ENCODE measurements at regions not wholly inside any gene's neighbourhood (a gene's known extent, or its start where the extent isn't known, plus 50 kb on each side); places are given as distances from the start of the nearest gene placed in this dataset.

DNA sequence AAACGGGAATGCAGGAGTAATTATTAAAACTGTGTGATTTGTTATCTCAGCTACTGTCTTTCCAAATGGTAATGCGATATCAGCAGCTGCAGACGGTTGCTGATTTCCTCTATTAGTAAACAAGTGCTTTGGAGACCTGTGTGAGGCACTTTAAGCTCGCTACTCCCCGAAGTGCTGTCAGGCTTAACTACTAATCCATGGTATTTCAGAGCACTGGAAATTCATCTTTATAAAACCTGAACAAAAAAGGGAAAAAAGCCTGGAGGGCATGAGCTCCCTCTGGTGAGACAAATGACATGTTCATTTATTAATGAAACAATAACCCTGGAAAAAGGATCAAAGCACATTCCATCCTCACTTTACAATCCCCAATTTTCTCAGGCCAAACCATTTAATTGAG, 143.6 kb upstream of the OTX2 start:
- Mint-ChIP-seq H3K27ac (ENCODE audit: unreplicated experiment) (no peak overlapping the region), H3K9me3 (ENCODE audit: low read depth) (no peaks in the 10 kb centered on the region), H3K36me3 (ENCODE audit: low read depth) (no peaks in the 10 kb centered on the region), H3K4me3 (ENCODE audit: unreplicated experiment) (no peak overlapping the region), H3K27me3 (ENCODE audit: low read depth) (peaks cover 7% of the 10 kb centered on the region), H3K4me1 (ENCODE audit: low read depth) (no peaks in the 10 kb centered on the region)
- no peak for DNase-seq (ENCODE audit: low spot score)
- TF ChIP-seq, protein P1, sequence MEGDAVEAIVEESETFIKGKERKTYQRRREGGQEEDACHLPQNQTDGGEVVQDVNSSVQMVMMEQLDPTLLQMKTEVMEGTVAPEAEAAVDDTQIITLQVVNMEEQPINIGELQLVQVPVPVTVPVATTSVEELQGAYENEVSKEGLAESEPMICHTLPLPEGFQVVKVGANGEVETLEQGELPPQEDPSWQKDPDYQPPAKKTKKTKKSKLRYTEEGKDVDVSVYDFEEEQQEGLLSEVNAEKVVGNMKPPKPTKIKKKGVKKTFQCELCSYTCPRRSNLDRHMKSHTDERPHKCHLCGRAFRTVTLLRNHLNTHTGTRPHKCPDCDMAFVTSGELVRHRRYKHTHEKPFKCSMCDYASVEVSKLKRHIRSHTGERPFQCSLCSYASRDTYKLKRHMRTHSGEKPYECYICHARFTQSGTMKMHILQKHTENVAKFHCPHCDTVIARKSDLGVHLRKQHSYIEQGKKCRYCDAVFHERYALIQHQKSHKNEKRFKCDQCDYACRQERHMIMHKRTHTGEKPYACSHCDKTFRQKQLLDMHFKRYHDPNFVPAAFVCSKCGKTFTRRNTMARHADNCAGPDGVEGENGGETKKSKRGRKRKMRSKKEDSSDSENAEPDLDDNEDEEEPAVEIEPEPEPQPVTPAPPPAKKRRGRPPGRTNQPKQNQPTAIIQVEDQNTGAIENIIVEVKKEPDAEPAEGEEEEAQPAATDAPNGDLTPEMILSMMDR (IDR thresholded peaks at IDR 0.05) = no peak

GRCh38 chr14:56952766-56953473, 142.6 kb upstream of the OTX2 start:
- no peak overlapping the region for H3K4me3 Mint-ChIP-seq (ENCODE audit: unreplicated experiment)
- H3K9me3 Mint-ChIP-seq (ENCODE audit: low read depth) = no peaks in the 10 kb centered on the region
- TF ChIP-seq, protein P1 (IDR thresholded peaks at IDR 0.05) = no peak
- H3K4me1 Mint-ChIP-seq (ENCODE audit: low read depth) = no peaks in the 10 kb centered on the region
- H3K27ac Mint-ChIP-seq (ENCODE audit: unreplicated experiment) = no peak overlapping the region
- peaks cover 1% of the 10 kb centered on the region for H3K27me3 Mint-ChIP-seq (ENCODE audit: low read depth)
- H3K36me3 Mint-ChIP-seq (ENCODE audit: low read depth) = no peaks in the 10 kb centered on the region
- DNase-seq (ENCODE audit: low spot score) = no peak

GRCh38 chr14:56949828-56950227, 139.5 kb upstream of the OTX2 start:
- no peaks in the 10 kb centered on the region for H3K36me3 Mint-ChIP-seq (ENCODE audit: low read depth)
- H3K27me3 Mint-ChIP-seq (ENCODE audit: low read depth) = peaks cover 5% of the 10 kb centered on the region
- no peak overlapping the region for H3K27ac Mint-ChIP-seq (ENCODE audit: unreplicated experiment)
- no peak for DNase-seq (ENCODE audit: low spot score)
- no peak overlapping the region for H3K4me3 Mint-ChIP-seq (ENCODE audit: unreplicated experiment)
- H3K9me3 Mint-ChIP-seq (ENCODE audit: low read depth) = no peaks in the 10 kb centered on the region
- TF ChIP-seq, protein P1 (IDR thresholded peaks at IDR 0.05) = no peak
- no peaks in the 10 kb centered on the region for H3K4me1 Mint-ChIP-seq (ENCODE audit: low read depth)

DNA sequence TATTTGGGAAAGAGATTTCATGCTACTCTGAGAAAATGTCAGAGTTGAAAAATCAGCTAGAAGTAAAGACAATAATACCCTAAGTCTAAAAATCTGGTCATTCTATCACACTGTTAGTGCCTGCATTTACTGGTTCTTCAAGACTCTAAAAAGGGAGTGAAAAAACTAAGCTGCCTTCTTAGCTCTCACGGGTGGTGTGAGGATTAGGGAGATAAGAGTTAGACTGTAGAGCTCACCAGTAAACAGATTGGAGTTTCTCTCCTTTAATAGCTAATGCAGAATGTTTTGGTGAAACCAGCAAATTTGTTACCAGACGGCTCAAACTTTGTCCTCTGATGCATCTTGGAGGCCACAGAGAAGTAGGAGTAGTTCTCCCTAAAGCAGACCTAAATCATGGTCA, 135.0 kb upstream of the OTX2 start:
- TF ChIP-seq, protein P1 (IDR thresholded peaks at IDR 0.05) = no peak
- H3K4me3 Mint-ChIP-seq (ENCODE audit: unreplicated experiment) = no peak overlapping the region
- DNase-seq (ENCODE audit: low spot score) = no peak
- H3K27ac Mint-ChIP-seq (ENCODE audit: unreplicated experiment) = no peak overlapping the region
- H3K9me3 Mint-ChIP-seq (ENCODE audit: low read depth) = peaks cover 5% of the 10 kb centered on the region
- H3K36me3 Mint-ChIP-seq (ENCODE audit: low read depth) = no peaks in the 10 kb centered on the region
- peaks cover 3% of the 10 kb centered on the region for H3K27me3 Mint-ChIP-seq (ENCODE audit: low read depth)
- no peaks in the 10 kb centered on the region for H3K4me1 Mint-ChIP-seq (ENCODE audit: low read depth)

DNA sequence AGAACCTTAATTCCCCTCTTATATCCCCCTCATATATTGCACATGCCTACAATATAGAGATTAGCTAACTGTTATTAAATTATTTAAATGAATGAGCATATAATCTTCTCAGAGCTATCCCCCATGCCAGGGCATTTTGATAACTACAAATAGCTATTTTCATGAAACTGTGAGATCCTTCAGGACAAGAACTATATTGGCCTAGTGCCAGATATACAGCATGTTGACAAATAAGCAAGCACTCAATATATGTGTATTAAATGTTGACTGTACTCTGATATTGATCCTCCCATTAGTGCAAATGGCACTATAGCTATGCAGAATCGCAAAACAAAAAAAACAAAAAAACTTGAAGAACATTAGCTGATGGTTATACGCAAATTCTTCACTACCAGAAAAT, 134.1 kb upstream of the OTX2 start:
- Mint-ChIP-seq H3K27me3 (ENCODE audit: low read depth) (peaks cover 3% of the 10 kb centered on the region), H3K4me3 (ENCODE audit: unreplicated experiment) (no peak overlapping the region), H3K27ac (ENCODE audit: unreplicated experiment) (no peak overlapping the region), H3K4me1 (ENCODE audit: low read depth) (no peaks in the 10 kb centered on the region), H3K9me3 (ENCODE audit: low read depth) (peaks cover 5% of the 10 kb centered on the region), H3K36me3 (ENCODE audit: low read depth) (no peaks in the 10 kb centered on the region)
- DNase-seq (ENCODE audit: low spot score) = no peak
- TF ChIP-seq, protein P1 (IDR thresholded peaks at IDR 0.05) = no peak
